Esophagus squamous epithelium (tissue), 4 donors: ENCODE measurements at regions not wholly inside any gene's neighbourhood (a gene's known extent, or its start where the extent isn't known, plus 50 kb on each side); places are given as distances from the start of the nearest gene placed in this dataset.

Experiments used
- CTCF ChIP-seq, 6 experiments: fragments of 450-650 bp in 4 of 6; fragments of 200-600 bp in 2 of 6; sonication (generic) in 2 of 6; IDR thresholded peaks; one replicate each; pipeline ENCODE4 v1.5.1; 2016 to 2019; ENCODE audit warnings: antibody characterized with exemption in 6 of 6, mild to moderate bottlenecking in 4 of 6, moderate library complexity in 4 of 6
- POLR2A ChIP-seq, 4 donors: fragments of 450-650 bp; IDR thresholded peaks; one replicate each; pipeline ENCODE4 v1.6.1; 2017; ENCODE audit warnings: antibody characterized with exemption in 4 of 4, mild to moderate bottlenecking in 4 of 4, moderate library complexity in 3 of 4

GRCh38 chr4:181909368-181909767 lies 333.8 kb upstream of the TENM3 start:
- TF ChIP-seq POLR2A (IDR thresholded peaks at IDR 0.05): no peak
- no peak for TF ChIP-seq CTCF (IDR thresholded peaks at IDR 0.05)
